ENCODE measurements at regions not wholly inside any gene's neighbourhood (a gene's known extent, or its start where the extent isn't known, plus 50 kb on each side); places are given as distances from the start of the nearest gene placed in this dataset.

DNA sequence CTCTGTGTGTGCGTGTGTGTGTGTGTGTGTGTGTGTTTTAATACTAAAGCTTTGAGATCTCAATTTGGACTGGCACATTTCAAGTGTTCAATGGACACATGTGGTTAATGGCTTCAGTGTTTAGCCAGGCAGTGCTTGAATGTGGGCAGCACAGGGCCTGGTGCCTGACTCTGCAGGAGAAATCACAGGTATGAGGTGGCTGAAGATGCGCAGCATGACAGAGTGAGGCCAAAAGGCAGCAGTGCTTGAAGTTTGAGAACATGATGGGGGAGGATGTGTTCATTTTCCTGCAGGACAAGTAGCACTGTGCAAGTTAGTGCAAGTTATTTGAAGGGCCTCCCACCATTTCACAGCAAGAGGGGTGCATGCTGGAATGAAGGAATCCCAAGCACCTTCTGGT lies 620.5 kb upstream of the TBL1XR1 start:
- TF ChIP-seq EZH2 (IDR thresholded peaks at IDR 0.05) (no peak), POLR2AphosphoS5 (IDR thresholded peaks at IDR 0.05; ENCODE audit: borderline replicate concordance, low read depth, low read length) (no peak)

All from SK-N-MC (cell line).